IMR-90 (cell line): ENCODE measurements at regions not wholly inside any gene's neighbourhood (a gene's known extent, or its start where the extent isn't known, plus 50 kb on each side); places are given as distances from the start of the nearest gene placed in this dataset.

ENCODE experiments used
- ATAC-seq: fragments of 200-7000 bp; cut with Tn5 transposase; 2 replicates; pipeline ENCODE4 v1.9.1; 2020; ENCODE audit warnings: low read depth, mild to moderate bottlenecking, moderate library complexity
- BruUV-seq: library from RNA; stranded (reverse); fragments of 400-500 nt; replicated peaks from 2 replicates; lab custom pipeline; 2021; lab: Mats Ljungman, UMichigan
- CTCF ChIA-PET: fragments of 300-600 bp; formaldehyde crosslinking; extraction: SDS; loops from one replicate; lab custom pipeline; 2021; ENCODE audit warnings: antibody characterized with exemption; lab: Yijun Ruan, JAX
- POLR2A ChIA-PET: fragments of 300-600 bp; sonication (Branson Sonifier 250); formaldehyde crosslinking; loops from one replicate; lab custom pipeline; 2022; ENCODE audit warnings: antibody characterized with exemption; ENCODE audit not compliant: unreplicated experiment; lab: Charles Lee
- DNase-seq: peaks from one replicate; pipeline ENCODE4 v3.0.0; 2013
- H2AFZ ChIP-seq: replicated peaks from 2 replicates; pipeline ENCODE3; 2013; ENCODE audit warnings: low read length, mild to moderate bottlenecking; ENCODE audit not compliant: poor library complexity
- H2AK5ac ChIP-seq: 2 replicates; pipeline ENCODE4 v1.6.1; 2013; ENCODE audit warnings: low read depth, low read length, inconsistent platforms
- H2AK9ac ChIP-seq: replicated peaks from 2 replicates; pipeline ENCODE3; 2013; ENCODE audit warnings: mild to moderate bottlenecking, low read depth, low read length, moderate library complexity; ENCODE audit not compliant: poor library complexity
- H2BK120ac ChIP-seq: 2 replicates; pipeline ENCODE4 v1.6.1; 2013; ENCODE audit warnings: low read depth, low read length, inconsistent platforms
- H2BK15ac ChIP-seq: 3 replicates; pipeline ENCODE4 v1.6.1; 2013; ENCODE audit warnings: low read depth, low read length, inconsistent platforms
- H2BK20ac ChIP-seq: 2 replicates; pipeline ENCODE4 v1.6.1; 2013; ENCODE audit warnings: low read depth, mild to moderate bottlenecking, inconsistent platforms, low read length, moderate library complexity
- H2BK5ac ChIP-seq: 2 replicates; pipeline ENCODE4 v1.6.1; 2013; ENCODE audit warnings: mild to moderate bottlenecking, low read depth, low read length, inconsistent platforms; ENCODE audit not compliant: poor library complexity, severe bottlenecking
- H3K14ac ChIP-seq: replicated peaks from 2 replicates; pipeline ENCODE4 v1.6.1; 2013; ENCODE audit warnings: low read depth, low read length, inconsistent platforms
- H3K18ac ChIP-seq: 2 replicates; pipeline ENCODE4 v1.6.1; 2013; ENCODE audit warnings: low read depth, low read length, control low read depth
- H3K23ac ChIP-seq: 2 replicates; pipeline ENCODE4 v1.6.1; 2013; ENCODE audit warnings: low read depth, low read length, inconsistent platforms
- H3K27ac ChIP-seq: 2 replicates; pipeline ENCODE4 v1.5.1; 2013; ENCODE audit warnings: mild to moderate bottlenecking, control low read depth, low read length; ENCODE audit not compliant: insufficient read depth
- H3K27me3 ChIP-seq: 2 replicates; pipeline ENCODE4 v1.6.1; 2013; ENCODE audit warnings: low read length; ENCODE audit not compliant: control insufficient read depth, insufficient read depth
- H3K36me3 ChIP-seq: 2 replicates; pipeline ENCODE4 v1.6.1; 2013; ENCODE audit warnings: low read length, mixed read lengths; ENCODE audit not compliant: control insufficient read depth, insufficient read depth
- H3K4ac ChIP-seq: 2 replicates; pipeline ENCODE4 v1.6.1; 2013; ENCODE audit warnings: low read depth, low read length, inconsistent platforms
- H3K4me1 ChIP-seq: 2 replicates; pipeline ENCODE4 v1.6.1; 2013; ENCODE audit warnings: low read length, mixed read lengths; ENCODE audit not compliant: control insufficient read depth, insufficient read depth
- H3K4me2 ChIP-seq: 2 replicates; pipeline ENCODE4 v1.6.1; 2013; ENCODE audit warnings: low read depth, mild to moderate bottlenecking, control low read depth, low read length, moderate library complexity
- H3K4me3 ChIP-seq: 2 replicates; pipeline ENCODE4 v1.5.1; 2013; ENCODE audit warnings: low read depth, mild to moderate bottlenecking, control low read depth, low read length, moderate library complexity; ENCODE audit not compliant: insufficient read depth
- H3K56ac ChIP-seq: 2 replicates; pipeline ENCODE4 v1.6.1; 2013; ENCODE audit warnings: low read length, inconsistent platforms; ENCODE audit not compliant: insufficient read depth; ENCODE audit errors: extremely low read depth
- H3K79me1 ChIP-seq, 2 experiments: 2 replicates each; pipeline ENCODE4 v1.6.1; 2013; ENCODE audit warnings: low read length in 2 of 2, inconsistent platforms in 1 of 2, low read depth in 1 of 2
- H3K9ac ChIP-seq: 2 replicates; pipeline ENCODE4 v1.6.1; 2013; ENCODE audit warnings: low read depth, low read length, control low read depth
- H3K9me1 ChIP-seq: 2 replicates; pipeline ENCODE4 v1.6.1; 2013; ENCODE audit warnings: low read length, inconsistent platforms; ENCODE audit not compliant: insufficient read depth
- H3K9me3 ChIP-seq: 2 replicates; pipeline ENCODE4 v1.6.1; 2013; ENCODE audit warnings: low read length; ENCODE audit not compliant: control insufficient read depth, insufficient read depth
- H4K20me1 ChIP-seq: 2 replicates; pipeline ENCODE4 v1.6.1; 2013; ENCODE audit warnings: low read length, inconsistent platforms; ENCODE audit not compliant: insufficient read depth
- H4K5ac ChIP-seq: 2 replicates; pipeline ENCODE4 v1.6.1; 2013; ENCODE audit warnings: mild to moderate bottlenecking, low read depth, low read length, control low read depth
- H4K8ac ChIP-seq, 2 experiments: 2 replicates each; pipeline ENCODE4 v1.6.1; 2013; ENCODE audit warnings: low read depth in 2 of 2, low read length in 2 of 2, control low read depth in 1 of 2, inconsistent platforms in 1 of 2
- H4K91ac ChIP-seq: 2 replicates; pipeline ENCODE4 v1.6.1; 2013; ENCODE audit warnings: low read depth, low read length, inconsistent platforms; ENCODE audit not compliant: insufficient read depth
- MXI1 ChIP-seq: IDR thresholded peaks from 2 replicates; pipeline ENCODE4 v1.6.1; 2012; ENCODE audit warnings: low read depth, mild to moderate bottlenecking, low read length, moderate library complexity, borderline replicate concordance
- RFX5 ChIP-seq: IDR thresholded peaks from 2 replicates; pipeline ENCODE4 v1.8.0; 2012; ENCODE audit warnings: low read depth, mild to moderate bottlenecking, low read length, moderate library complexity
- WGBS, 2 experiments: methylation state at CpG; one replicate each; pipeline versions ENCODE4 v1.1.5 to v1.1.7; 2013; ENCODE audit warnings: missing lambda C conversion rate in 2 of 2; ENCODE audit not compliant: insufficient read length in 1 of 2; ENCODE audit errors: extremely low coverage in 2 of 2; 5-methylcytosine and 5-hydroxymethylcytosine counted together
- dilution Hi-C: fragments of 300-500 bp; cut with HindIII; formaldehyde crosslinking; loops from one replicate; pipeline ENCODE4 v1.14.3; 2018; ENCODE audit warnings: low sequenced_read_pairs; ENCODE audit not compliant: unreplicated experiment
- in situ Hi-C: fragments of 300-500 bp; cut with MboI; formaldehyde crosslinking; loops from 3 replicates; pipeline ENCODE4 v1.14.3; 2019; ENCODE audit warnings: low sequenced_read_pairs, inconsistent platforms, mixed read lengths
- intact Hi-C: fragments of 100-400 bp; cut with micrococcal nuclease; formaldehyde crosslinking; loops from 2 replicates; pipeline ENCODE4 v1.10.0; 2022
- TF ChIP-seq, protein P1 (sequence below): conservative IDR thresholded peaks from 2 replicates; pipeline ENCODE4 v1.5.1; 2012; ENCODE audit warnings: mild to moderate bottlenecking, low read depth, low read length, improper control_type of control experiment

GRCh38 chr5:172505403-172505759 is 51.1 kb upstream of the SH3PXD2B start:
- no peak overlapping the region for H4K91ac ChIP-seq
- no TSS peak for BruUV-seq
- no peak overlapping the region for H2BK120ac ChIP-seq
- dilution Hi-C loops, result no loop called here
- no peaks in the 10 kb centered on the region for H4K20me1 ChIP-seq
- no peak overlapping the region for H3K4ac ChIP-seq
- TF ChIP-seq, protein P1, sequence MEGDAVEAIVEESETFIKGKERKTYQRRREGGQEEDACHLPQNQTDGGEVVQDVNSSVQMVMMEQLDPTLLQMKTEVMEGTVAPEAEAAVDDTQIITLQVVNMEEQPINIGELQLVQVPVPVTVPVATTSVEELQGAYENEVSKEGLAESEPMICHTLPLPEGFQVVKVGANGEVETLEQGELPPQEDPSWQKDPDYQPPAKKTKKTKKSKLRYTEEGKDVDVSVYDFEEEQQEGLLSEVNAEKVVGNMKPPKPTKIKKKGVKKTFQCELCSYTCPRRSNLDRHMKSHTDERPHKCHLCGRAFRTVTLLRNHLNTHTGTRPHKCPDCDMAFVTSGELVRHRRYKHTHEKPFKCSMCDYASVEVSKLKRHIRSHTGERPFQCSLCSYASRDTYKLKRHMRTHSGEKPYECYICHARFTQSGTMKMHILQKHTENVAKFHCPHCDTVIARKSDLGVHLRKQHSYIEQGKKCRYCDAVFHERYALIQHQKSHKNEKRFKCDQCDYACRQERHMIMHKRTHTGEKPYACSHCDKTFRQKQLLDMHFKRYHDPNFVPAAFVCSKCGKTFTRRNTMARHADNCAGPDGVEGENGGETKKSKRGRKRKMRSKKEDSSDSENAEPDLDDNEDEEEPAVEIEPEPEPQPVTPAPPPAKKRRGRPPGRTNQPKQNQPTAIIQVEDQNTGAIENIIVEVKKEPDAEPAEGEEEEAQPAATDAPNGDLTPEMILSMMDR, result no peak
- no peak for TF ChIP-seq RFX5
- no peak for TF ChIP-seq MXI1
- no peak overlapping the region for H3K14ac ChIP-seq
- ATAC-seq, result no peak
- H3K23ac ChIP-seq, result no peak overlapping the region
- no peak overlapping the region for H2BK5ac ChIP-seq
- no peak overlapping the region for H4K8ac ChIP-seq
- H4K5ac ChIP-seq, result no peak overlapping the region
- no peak overlapping the region for H2BK20ac ChIP-seq
- H3K4me3 ChIP-seq, result no peak overlapping the region
- ChIA-PET CTCF (no interaction called here), POLR2A (interaction anchor here (0.6 kb wide), 1 partner anchor 488 kb away, joined by 3 read pairs; no protein-coding TSS in a partner anchor)
- intact Hi-C loops, result no loop called here
- H2AFZ ChIP-seq, result no peak overlapping the region
- peaks cover 60% of the 10 kb centered on the region for H3K27me3 ChIP-seq
- H2AK9ac ChIP-seq, result no peak overlapping the region
- no peaks in the 10 kb centered on the region for H3K9me1 ChIP-seq
- DNase-seq, result no peak
- 58% methylated on average over 4 of the region's 8 CpGs; no CpG with 5 or more reads in 1 of the 2 experiments for WGBS, 2 experiments
- no peak overlapping the region for H3K56ac ChIP-seq
- no peak overlapping the region for H3K18ac ChIP-seq
- no peaks in the 10 kb centered on the region for H3K4me1 ChIP-seq
- no peak overlapping the region for H3K9ac ChIP-seq
- no peaks in the 10 kb centered on the region for H3K79me1 ChIP-seq
- no peaks in the 10 kb centered on the region for H3K9me3 ChIP-seq
- no peak overlapping the region for H3K4me2 ChIP-seq
- no peak overlapping the region for H2BK15ac ChIP-seq
- no peaks in the 10 kb centered on the region for H3K36me3 ChIP-seq
- in situ Hi-C loops, result no loop called here
- H3K27ac ChIP-seq, result no peak overlapping the region
- no peak overlapping the region for H2AK5ac ChIP-seq
